GM18909 (cell line): ENCODE measurements at regions not wholly inside any gene's neighbourhood (a gene's known extent, or its start where the extent isn't known, plus 50 kb on each side); places are given as distances from the start of the nearest gene placed in this dataset.
"Not testable (repeated sequence)": the region's sequence is repeated elsewhere in the genome, so short reads cannot be mapped to it uniquely, and the experiment has no call there.

Experiments used
- ATAC-seq: cut with Tn5 transposase; IDR thresholded peaks from one replicate; pipeline ENCODE4 v1.9.1; 2021; ENCODE audit warnings: mild to moderate bottlenecking; ENCODE audit not compliant: unreplicated experiment, poor library complexity

- no peak for ATAC-seq
These were observed 231.8 kb downstream of the FGF9 start for GRCh38 chr13:21902709-21903098.

GRCh38 chr13:21905486-21905885 is 234.6 kb downstream of the FGF9 start:
- ATAC-seq, result no peak

GRCh38 chr13:21909331-21909730 is 238.5 kb downstream of the FGF9 start:
- ATAC-seq, result no peak

GRCh38 chr13:21910546-21910945 is 239.7 kb downstream of the FGF9 start:
- ATAC-seq, result no peak

GRCh38 chr13:21911646-21912298 is 240.9 kb downstream of the FGF9 start:
- ATAC-seq, result no peak

GRCh38 chr13:21913010-21913409 is 242.1 kb downstream of the FGF9 start:
- no peak for ATAC-seq

GRCh38 chr13:21917086-21918015 is 246.5 kb downstream of the FGF9 start:
- no peak for ATAC-seq

GRCh38 chr13:21920802-21921201 is 249.9 kb downstream of the FGF9 start:
- not testable (repeated sequence) for ATAC-seq

GRCh38 chr13:21924958-21925357 is 254.1 kb downstream of the FGF9 start:
- ATAC-seq, result no peak

GRCh38 chr13:21925720-21926119 is 254.8 kb downstream of the FGF9 start:
- ATAC-seq, result no peak

- ATAC-seq, result no peak
These were observed 258.5 kb downstream of the FGF9 start for GRCh38 chr13:21929400-21929799.

- no peak for ATAC-seq
These were observed 259.7 kb downstream of the FGF9 start for GRCh38 chr13:21930536-21930935.

- no peak for ATAC-seq
These were observed 261.7 kb downstream of the FGF9 start for GRCh38 chr13:21932578-21932977.

GRCh38 chr13:21932996-21933395 is 262.1 kb downstream of the FGF9 start:
- no peak for ATAC-seq

- no peak for ATAC-seq
These were observed 263.4 kb downstream of the FGF9 start for GRCh38 chr13:21934284-21934683.

GRCh38 chr13:21936674-21937073 is 265.8 kb downstream of the FGF9 start:
- no peak for ATAC-seq

GRCh38 chr13:21938168-21938567 is 267.3 kb downstream of the FGF9 start:
- no peak for ATAC-seq

GRCh38 chr13:21938636-21939035 is 267.8 kb downstream of the FGF9 start:
- no peak for ATAC-seq

- no peak for ATAC-seq
These were observed 271.2 kb downstream of the FGF9 start for GRCh38 chr13:21942061-21942460.

GRCh38 chr13:21944610-21945009 is 273.7 kb downstream of the FGF9 start:
- no peak for ATAC-seq

- no peak for ATAC-seq
These were observed 274.3 kb downstream of the FGF9 start for GRCh38 chr13:21945195-21945594.

- ATAC-seq, result no peak
These were observed 276.1 kb downstream of the FGF9 start for GRCh38 chr13:21946964-21947363.
